ENCODE measurements at regions not wholly inside any gene's neighbourhood (a gene's known extent, or its start where the extent isn't known, plus 50 kb on each side); places are given as distances from the start of the nearest gene placed in this dataset.

DNA sequence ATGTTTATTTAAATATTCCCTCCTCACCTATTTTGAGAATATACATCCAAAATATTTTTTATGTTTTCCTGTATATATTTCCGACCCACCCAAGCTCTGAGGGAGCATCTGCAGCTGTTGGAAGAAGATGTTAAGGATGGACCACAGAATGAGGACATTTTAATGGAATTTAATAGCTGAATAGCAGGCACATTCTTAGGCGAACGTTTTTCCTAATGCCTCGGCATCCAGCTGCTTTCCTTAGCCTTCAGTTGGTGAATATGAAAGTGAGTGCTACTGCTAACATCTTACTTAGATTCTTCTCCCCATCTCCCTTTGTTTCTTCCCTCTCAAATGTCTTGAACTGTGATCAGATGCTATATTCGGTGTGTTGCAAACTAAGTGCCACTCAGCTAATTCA, 158.0 kb upstream of the CTSO start:
- ChIA-PET CTCF (no interaction called here), POLR2A (ENCODE audit: unreplicated experiment) (no interaction called here)
- Histone ChIP-seq H3K4me3 (ENCODE audit: insufficient read depth, low read depth, low read length) (no peak overlapping the region), H3K79me1 (ENCODE audit: low read depth in 1 of 2, low read length in 2 of 2) (no peaks in the 10 kb centered on the region), H3K4ac (ENCODE audit: low read depth, low read length) (no peak overlapping the region), H2BK20ac (ENCODE audit: low read depth, low read length) (no peak overlapping the region), H3K4me1 (ENCODE audit: control insufficient read depth, insufficient read depth, low read length) (peaks cover 4% of the 10 kb centered on the region), H3K4me2 (ENCODE audit: low read depth, low read length) (no peak overlapping the region), H2BK120ac (ENCODE audit: low read depth, low read length) (no peak overlapping the region), H2AK5ac (ENCODE audit: low read depth, low read length) (no peak overlapping the region), H3K36me3 (ENCODE audit: control insufficient read depth, insufficient read depth, low read length) (no peaks in the 10 kb centered on the region), H3K23ac (ENCODE audit: low read depth, low read length) (no peak overlapping the region), H2BK15ac (ENCODE audit: low read depth, low read length) (no peak overlapping the region), H3K14ac (replicated peaks; ENCODE audit: low read depth, low read length) (no peak overlapping the region), H3K27ac (ENCODE audit: insufficient read depth, low read length) (no peak overlapping the region), H3K9me1 (ENCODE audit: insufficient read depth, low read length) (no peaks in the 10 kb centered on the region), H4K91ac (ENCODE audit: insufficient read depth, low read depth, low read length) (no peak overlapping the region), H3K9me3 (ENCODE audit: control insufficient read depth, insufficient read depth, low read length) (no peaks in the 10 kb centered on the region), H2AFZ (replicated peaks; ENCODE audit: low read length, poor library complexity) (no peak overlapping the region), H3K56ac (ENCODE audit: extremely low read depth, insufficient read depth, low read length) (no peak overlapping the region), H4K8ac (ENCODE audit: low read depth in 2 of 2, low read length in 2 of 2) (no peak overlapping the region), H2AK9ac (replicated peaks; ENCODE audit: low read depth, low read length, poor library complexity) (no peak overlapping the region), H2BK5ac (ENCODE audit: low read depth, low read length, poor library complexity, severe bottlenecking) (no peak overlapping the region), H3K27me3 (ENCODE audit: control insufficient read depth, insufficient read depth, low read length) (no peaks in the 10 kb centered on the region), H3K18ac (ENCODE audit: low read depth, low read length) (no peak overlapping the region), H4K5ac (ENCODE audit: low read depth, low read length) (no peak overlapping the region), H3K9ac (ENCODE audit: low read depth, low read length) (no peak overlapping the region), H4K20me1 (ENCODE audit: insufficient read depth, low read length) (no peaks in the 10 kb centered on the region)
- in situ Hi-C loops (cut with MboI; ENCODE audit: low sequenced_read_pairs) = no loop called here
- dilution Hi-C loops (cut with HindIII; ENCODE audit: low sequenced_read_pairs, unreplicated experiment) = no loop called here
- intact Hi-C loops (cut with micrococcal nuclease) = loop anchor here (10.0 kb wide), 1 partner anchor 707 kb away; no protein-coding TSS in a partner anchor
- DNase-seq (no peak), ATAC-seq (ENCODE audit: low read depth) (no peak)
- BruUV-seq (replicated peaks) = no TSS peak
- no peak for TF ChIP-seq CEBPB (IDR thresholded peaks at IDR 0.05; ENCODE audit: low read depth, low read length)
- TF ChIP-seq MXI1 (IDR thresholded peaks at IDR 0.05; ENCODE audit: borderline replicate concordance, low read depth, low read length) = no peak
- TF ChIP-seq ELK1 (IDR thresholded peaks at IDR 0.05; ENCODE audit: borderline replicate concordance, low read depth, low read length) = no peak
- no peak for TF ChIP-seq FOS (IDR thresholded peaks at IDR 0.05; ENCODE audit: low read depth, low read length)
- no peak for TF ChIP-seq POLR2A (IDR thresholded peaks at IDR 0.05; ENCODE audit: low read depth, low read length)
- TF ChIP-seq USF2 (IDR thresholded peaks at IDR 0.05; ENCODE audit: low read depth, low read length) = no peak
- TF ChIP-seq RFX5 (IDR thresholded peaks at IDR 0.05; ENCODE audit: low read depth, low read length) = no peak
- TF ChIP-seq CHD1 (IDR thresholded peaks at IDR 0.05; ENCODE audit: low read depth, low read length) = no peak
- TF ChIP-seq RCOR1 (IDR thresholded peaks at IDR 0.05; ENCODE audit: insufficient replicate concordance, low read length) = no peak
- TF ChIP-seq MAZ (IDR thresholded peaks at IDR 0.05; ENCODE audit: borderline replicate concordance, low read depth, low read length) = no peak
- no peak for TF ChIP-seq MAFK (IDR thresholded peaks at IDR 0.05; ENCODE audit: low read depth, low read length)
- WGBS, 2 experiments (ENCODE audit: extremely low coverage in 2 of 2, insufficient read length in 1 of 2) = no CpG with 5 or more reads among the region's 5 CpGs
